ES-I3 (cell line): ENCODE measurements at regions not wholly inside any gene's neighbourhood (a gene's known extent, or its start where the extent isn't known, plus 50 kb on each side); places are given as distances from the start of the nearest gene placed in this dataset.
"Not testable (repeated sequence)": the region's sequence is repeated elsewhere in the genome, so short reads cannot be mapped to it uniquely, and the experiment has no call there.

Experiments used
- H3K36me3 ChIP-seq: 2 replicates; pipeline ENCODE4 v1.6.1; 2013; ENCODE audit warnings: mild to moderate bottlenecking, low read length, control low read depth, moderate library complexity; ENCODE audit not compliant: insufficient read depth
- H3K4me1 ChIP-seq: 2 replicates; pipeline ENCODE4 v1.6.1; 2013; ENCODE audit warnings: mild to moderate bottlenecking, control low read depth, low read length; ENCODE audit not compliant: insufficient read depth
- H3K9ac ChIP-seq: 2 replicates; pipeline ENCODE4 v1.6.1; 2013; ENCODE audit warnings: low read depth, mild to moderate bottlenecking, low read length, moderate library complexity
- H3K9me3 ChIP-seq: 2 replicates; pipeline ENCODE4 v1.6.1; 2013; ENCODE audit warnings: mild to moderate bottlenecking, low read length, moderate library complexity; ENCODE audit not compliant: control insufficient read depth, insufficient read depth

DNA sequence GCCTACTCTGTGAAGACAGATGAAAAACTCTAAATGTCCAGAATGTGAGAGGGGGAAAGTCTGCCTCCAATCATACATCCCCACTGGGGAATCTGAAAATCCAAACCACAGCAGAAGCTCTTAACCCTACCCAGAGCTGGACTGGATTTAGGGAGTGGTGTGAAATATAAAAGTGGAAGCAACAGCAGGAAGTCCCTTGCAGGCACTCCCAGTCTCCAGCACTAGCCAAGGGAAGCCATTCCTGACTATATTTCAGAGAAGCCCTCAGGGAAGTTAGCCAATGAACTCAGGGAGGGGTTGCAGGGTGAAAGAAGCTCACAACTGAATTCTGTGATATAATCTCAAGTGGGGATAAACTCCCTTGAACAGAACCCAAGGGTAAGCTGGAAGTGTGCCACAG, 51.5 kb downstream of the CRPPA start:
- Histone ChIP-seq H3K36me3 (no peaks in the 10 kb centered on the region), H3K9me3 (no peaks in the 10 kb centered on the region; the same call in 1 of the 2 replicates), H3K9ac (no peak overlapping the region), H3K4me1 (no peaks in the 10 kb centered on the region)

DNA sequence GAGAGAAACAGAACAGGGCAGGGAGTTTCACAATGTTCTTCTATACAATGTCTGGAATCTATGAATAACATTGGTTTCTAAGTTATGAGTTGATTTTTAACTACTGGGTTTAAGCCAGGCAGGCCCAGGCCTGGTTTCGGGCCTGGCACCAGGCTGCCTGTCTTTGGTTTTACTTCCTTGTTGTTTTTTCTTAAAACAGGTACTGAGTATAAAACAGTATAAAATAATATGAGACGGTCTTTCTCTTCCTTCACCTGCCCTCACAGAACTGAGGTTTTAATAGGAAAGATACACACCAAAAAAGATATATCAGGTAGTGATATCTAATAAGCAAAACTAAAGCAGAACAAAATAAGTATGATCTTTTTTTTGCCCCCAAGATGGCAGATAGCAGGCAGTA, 52.0 kb downstream of the CRPPA start:
- H3K9ac ChIP-seq, H3K36me3 ChIP-seq, H3K9me3 ChIP-seq, H3K4me1 ChIP-seq: not testable (repeated sequence)

DNA sequence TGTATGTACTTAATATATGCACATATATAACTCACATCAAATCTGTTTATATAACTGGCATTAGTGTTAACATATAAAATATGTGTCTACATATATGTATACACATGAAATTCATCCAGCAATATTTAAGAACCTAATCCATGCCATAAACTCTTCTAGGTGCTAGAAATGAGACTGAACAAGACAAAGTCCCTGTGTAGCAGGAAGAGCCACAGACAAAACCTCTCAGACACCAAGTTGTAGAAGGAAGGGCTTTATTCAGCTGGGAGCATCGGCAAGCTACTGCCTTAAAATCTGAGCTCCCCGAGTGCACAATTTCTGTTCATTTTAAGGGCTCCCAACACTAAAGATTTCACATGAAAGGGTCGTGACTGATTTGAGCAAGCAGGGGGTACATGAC, 52.5 kb downstream of the CRPPA start:
- H3K9me3 ChIP-seq: no peaks in the 10 kb centered on the region; the same call in 1 of the 2 replicates
- no peaks in the 10 kb centered on the region for H3K36me3 ChIP-seq
- H3K9ac ChIP-seq: no peak overlapping the region
- H3K4me1 ChIP-seq: no peaks in the 10 kb centered on the region

DNA sequence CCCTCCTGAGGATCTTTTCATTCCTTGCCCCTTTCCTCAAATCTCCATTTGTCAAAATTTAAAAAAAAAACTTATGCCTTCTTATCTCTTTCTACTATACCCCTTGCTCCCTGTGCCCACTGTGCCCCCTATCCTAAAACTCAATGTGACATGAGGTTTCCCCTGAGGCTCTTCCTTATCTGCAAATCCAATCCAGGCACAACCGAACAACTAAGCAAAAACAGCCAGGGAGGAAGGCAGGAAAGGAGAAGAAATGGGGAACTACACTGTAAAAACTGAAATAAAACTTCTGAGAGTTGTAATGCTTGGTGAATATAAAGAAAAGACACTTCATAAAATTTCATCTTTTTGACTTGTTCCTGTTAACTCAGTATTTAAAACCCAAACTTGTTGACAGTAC, 54.2 kb downstream of the CRPPA start:
- Histone ChIP-seq H3K9ac (no peak overlapping the region), H3K9me3 (no peaks in the 10 kb centered on the region; the same call in 1 of the 2 replicates), H3K4me1 (no peaks in the 10 kb centered on the region), H3K36me3 (no peaks in the 10 kb centered on the region)

DNA sequence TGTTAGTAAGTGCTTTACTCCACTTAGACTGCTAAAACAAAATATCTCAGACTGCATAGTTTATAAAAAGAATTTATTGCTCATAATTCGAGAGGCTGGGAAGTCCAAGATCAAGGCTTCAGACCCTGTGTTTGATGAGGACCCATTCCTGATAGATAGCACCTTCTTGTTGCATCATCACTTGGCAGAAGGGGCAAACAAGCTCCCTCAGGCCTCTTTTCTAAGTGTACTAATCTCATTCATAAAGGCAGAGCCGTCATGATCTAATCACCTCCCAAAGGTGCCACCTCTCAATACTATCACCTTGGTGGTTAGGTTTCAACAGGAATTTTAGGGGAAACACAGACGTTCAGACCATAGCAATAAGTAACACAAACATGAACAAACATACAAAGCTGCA, 55.4 kb downstream of the CRPPA start:
- H3K9me3 ChIP-seq: no peaks in the 10 kb centered on the region
- H3K4me1 ChIP-seq: no peaks in the 10 kb centered on the region
- no peak overlapping the region for H3K9ac ChIP-seq
- H3K36me3 ChIP-seq: no peaks in the 10 kb centered on the region

DNA sequence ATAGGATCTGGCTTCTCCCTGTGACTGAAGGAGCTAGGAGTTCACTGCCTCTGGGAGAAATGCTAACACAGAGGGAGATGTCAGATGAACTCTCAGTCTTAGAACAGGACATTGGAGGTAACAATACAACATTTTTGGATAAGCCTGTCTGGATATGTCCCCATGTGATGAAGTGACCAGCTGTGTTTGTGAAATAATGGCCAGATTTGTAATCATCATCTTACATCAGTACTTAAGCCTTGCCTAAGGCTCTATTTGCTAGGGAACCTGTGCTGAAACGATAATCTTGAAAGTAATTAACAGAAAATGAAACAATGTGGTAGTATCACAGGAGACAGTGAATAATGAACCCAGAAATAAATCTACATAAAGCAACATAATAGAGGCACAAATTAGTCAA, 56.2 kb downstream of the CRPPA start:
- Histone ChIP-seq H3K36me3 (no peaks in the 10 kb centered on the region), H3K4me1 (no peaks in the 10 kb centered on the region), H3K9me3 (no peaks in the 10 kb centered on the region), H3K9ac (no peak overlapping the region)

DNA sequence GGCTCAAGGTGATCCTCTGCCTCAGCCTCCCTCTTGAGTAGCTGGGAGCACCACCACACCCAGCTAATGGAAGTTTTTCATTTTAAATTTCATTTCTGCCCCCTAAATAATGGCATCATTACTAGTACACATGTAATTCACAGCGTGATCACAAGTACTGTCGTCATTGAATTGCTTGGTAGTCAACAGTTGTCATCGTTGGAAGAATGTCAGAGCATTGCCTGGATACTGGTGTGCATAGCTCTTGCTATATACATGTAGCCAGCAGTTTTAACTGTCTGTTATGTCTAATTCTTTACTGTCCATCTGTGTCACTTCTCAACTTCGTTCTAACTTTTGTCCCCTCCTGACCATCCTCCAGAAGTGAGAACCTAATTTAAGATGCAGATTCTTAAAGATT, 62.1 kb downstream of the CRPPA start:
- Histone ChIP-seq H3K36me3 (no peaks in the 10 kb centered on the region), H3K9me3 (no peaks in the 10 kb centered on the region), H3K4me1 (no peaks in the 10 kb centered on the region), H3K9ac (no peak overlapping the region)

DNA sequence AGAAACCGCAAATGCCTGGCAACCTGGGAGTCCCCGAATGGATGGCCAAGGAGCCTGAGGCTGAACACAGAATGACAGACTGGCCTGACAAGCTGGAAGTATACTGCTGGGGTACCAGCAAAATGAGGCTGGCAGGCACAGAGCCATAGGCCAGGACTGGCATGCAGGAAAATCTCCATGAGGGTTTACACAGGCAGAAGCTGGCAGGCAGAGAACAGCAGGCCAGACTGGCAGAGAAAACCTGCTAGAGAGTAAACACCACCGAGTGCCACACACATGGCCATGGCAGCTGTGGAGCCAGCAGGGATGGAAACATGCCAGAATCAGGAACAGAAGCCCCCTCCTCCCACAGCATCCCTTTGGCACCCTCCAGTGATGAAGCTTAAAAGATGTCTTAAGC, 63.4 kb downstream of the CRPPA start:
- Histone ChIP-seq H3K9ac (no peak overlapping the region), H3K4me1 (no peaks in the 10 kb centered on the region), H3K36me3 (no peaks in the 10 kb centered on the region), H3K9me3 (no peaks in the 10 kb centered on the region)

DNA sequence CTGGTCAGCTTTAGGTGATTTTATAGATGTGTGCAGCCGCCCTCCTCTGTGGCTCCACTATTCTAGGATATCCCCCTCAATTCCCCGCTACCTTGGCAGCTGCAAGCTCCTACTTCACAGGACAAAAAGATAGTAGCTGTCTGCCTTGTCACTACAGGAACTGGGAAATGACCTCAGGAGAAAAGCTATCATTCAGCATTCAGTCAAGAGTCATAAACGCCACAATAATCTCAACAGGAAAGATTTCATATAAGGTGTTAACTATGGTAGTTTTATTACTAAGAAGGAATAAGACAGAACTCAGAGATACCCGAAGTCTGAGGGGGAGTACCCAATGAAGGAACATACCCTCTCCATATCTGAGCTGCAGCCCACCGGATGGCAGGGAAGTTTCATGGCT, 63.9 kb downstream of the CRPPA start:
- no peaks in the 10 kb centered on the region for H3K36me3 ChIP-seq
- no peak overlapping the region for H3K9ac ChIP-seq
- no peaks in the 10 kb centered on the region for H3K4me1 ChIP-seq
- no peaks in the 10 kb centered on the region for H3K9me3 ChIP-seq

DNA sequence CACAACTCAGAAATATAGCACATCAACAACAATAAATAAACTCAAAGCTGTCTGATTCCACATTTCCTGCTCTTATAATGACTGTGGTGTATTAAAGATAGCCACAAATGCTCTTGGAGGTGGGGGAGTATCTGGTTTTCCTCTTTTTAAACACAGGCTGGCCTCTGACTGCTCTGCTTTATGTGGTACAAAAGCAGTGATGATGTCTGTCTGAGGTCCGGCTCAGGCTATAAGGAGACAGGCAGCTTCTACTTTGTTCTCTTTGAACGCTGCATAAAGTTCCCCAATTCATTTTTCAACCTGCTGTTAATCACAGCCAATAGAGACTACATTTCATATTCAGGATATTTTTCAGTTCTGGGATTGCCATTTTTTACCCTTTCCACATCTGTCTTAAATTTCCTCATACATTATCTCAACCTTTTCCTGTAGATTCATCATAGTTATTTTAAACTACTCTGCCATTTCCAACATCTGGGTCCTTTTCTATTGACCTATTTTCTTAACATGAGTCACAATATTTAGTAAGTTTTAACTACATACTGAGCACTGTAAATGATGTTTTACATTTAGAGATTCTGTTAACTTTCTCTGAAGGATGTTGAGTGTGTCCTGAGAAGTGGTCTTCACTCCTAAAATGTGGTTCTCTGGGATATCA, 64.9 kb downstream of the CRPPA start:
- Histone ChIP-seq H3K36me3 (no peaks in the 10 kb centered on the region), H3K9ac (no peak overlapping the region), H3K9me3 (no peaks in the 10 kb centered on the region), H3K4me1 (no peaks in the 10 kb centered on the region)

DNA sequence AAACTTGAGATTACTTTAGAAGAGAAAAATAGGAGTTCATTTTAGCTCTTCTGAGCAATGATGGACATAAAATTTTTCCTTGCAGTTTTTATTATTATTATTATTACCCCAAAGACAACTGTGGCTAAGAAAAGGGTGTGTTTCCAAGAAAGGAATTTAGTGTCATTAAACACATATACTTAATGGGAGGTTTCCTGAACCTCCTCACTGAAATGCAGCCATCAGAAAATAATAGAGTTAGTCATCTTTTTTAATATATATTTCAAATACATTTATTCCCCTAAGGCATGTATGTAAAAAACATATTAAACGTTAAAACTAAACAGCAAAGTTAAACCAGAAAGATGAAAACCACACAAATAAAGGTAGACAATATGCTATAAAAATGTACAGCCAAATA, 66.8 kb downstream of the CRPPA start:
- no peaks in the 10 kb centered on the region for H3K36me3 ChIP-seq
- no peak overlapping the region for H3K9ac ChIP-seq
- no peaks in the 10 kb centered on the region for H3K4me1 ChIP-seq
- H3K9me3 ChIP-seq: no peaks in the 10 kb centered on the region

DNA sequence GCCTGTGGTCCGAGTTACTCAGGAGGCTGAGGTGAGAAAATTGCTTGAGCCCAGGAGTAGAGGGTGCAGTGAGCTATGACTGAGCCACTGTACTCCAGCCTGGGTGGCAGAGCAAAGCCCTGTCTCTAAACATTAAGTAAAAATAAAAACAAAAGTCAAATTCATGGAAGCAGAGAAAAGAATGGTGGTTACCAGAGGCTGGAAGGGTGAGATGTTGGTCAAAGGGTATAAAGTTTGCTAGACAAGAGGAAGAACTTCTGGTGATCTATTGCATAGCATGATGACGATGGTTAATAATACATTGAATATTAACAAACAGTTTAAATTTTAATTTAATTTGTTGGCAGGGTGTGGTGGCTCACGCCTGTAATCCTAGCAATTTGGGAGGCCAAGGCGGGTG, 68.1 kb downstream of the CRPPA start:
- Histone ChIP-seq H3K9ac (no peak overlapping the region), H3K36me3 (no peaks in the 10 kb centered on the region), H3K9me3 (no peaks in the 10 kb centered on the region), H3K4me1 (no peaks in the 10 kb centered on the region)

DNA sequence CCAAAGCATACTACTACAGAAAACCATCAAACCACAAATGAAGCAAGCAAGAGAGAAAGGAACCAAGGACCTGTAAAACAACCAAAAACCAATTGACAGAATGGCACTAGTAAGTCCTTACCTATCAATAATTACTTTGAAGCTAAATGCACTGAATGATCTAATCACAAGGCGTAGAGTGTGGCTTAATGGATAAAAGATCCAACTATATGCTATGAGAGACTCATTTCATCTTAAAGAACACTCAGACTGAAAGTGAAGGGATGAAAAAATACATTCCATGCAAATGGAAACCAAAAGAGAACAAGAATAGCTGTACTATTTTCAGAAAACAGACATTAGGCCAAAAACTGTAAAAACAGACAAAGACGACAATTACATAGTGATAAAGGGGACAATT, 70.7 kb downstream of the CRPPA start:
- H3K36me3 ChIP-seq: no peaks in the 10 kb centered on the region
- no peaks in the 10 kb centered on the region for H3K4me1 ChIP-seq
- H3K9me3 ChIP-seq: no peaks in the 10 kb centered on the region
- no peak overlapping the region for H3K9ac ChIP-seq

DNA sequence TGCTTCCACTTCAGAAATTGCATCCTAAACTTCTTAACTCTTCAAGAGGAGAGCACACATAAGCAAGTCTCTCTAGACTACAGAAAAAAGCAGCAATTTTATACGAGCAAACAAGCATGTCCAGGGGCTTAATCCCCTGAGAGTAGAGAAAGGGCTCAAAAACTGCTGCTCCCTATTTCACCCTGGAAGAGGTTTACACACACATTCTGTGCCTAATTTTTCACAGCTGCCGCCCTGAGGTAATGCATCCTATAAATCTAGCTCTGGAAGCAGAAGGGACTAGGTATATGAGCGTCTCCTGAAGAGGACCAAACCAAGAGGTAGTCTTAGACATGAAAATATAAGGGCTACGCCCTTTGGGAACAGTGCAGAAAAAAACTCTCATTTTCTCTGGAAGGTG, 73.1 kb downstream of the CRPPA start:
- H3K4me1 ChIP-seq: no peaks in the 10 kb centered on the region
- H3K9ac ChIP-seq: no peak overlapping the region
- peaks cover 3% of the 10 kb centered on the region for H3K9me3 ChIP-seq
- no peaks in the 10 kb centered on the region for H3K36me3 ChIP-seq

DNA sequence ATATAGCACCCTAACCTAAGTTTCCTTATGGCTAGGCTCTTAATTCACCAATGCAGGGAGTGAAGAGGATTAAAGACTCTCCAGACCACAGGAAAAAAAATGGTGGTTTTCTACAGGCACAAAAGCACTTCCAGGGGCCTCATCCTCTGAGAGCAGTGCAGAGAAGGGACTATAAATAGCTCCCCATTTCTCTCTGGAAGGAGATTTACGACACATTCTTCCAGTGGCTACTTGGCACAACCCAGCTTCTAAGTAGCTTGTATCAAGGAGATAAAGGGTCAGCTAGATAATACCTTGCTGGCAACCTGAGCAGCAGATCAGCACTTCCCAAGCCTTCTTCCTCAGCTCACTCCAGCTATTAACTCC, 73.5 kb downstream of the CRPPA start:
- H3K36me3 ChIP-seq: no peaks in the 10 kb centered on the region
- no peak overlapping the region for H3K9ac ChIP-seq
- H3K9me3 ChIP-seq: peaks cover 3% of the 10 kb centered on the region
- no peaks in the 10 kb centered on the region for H3K4me1 ChIP-seq
